ENCODE measurements at regions not wholly inside any gene's neighbourhood (a gene's known extent, or its start where the extent isn't known, plus 50 kb on each side); places are given as distances from the start of the nearest gene placed in this dataset.

DNA sequence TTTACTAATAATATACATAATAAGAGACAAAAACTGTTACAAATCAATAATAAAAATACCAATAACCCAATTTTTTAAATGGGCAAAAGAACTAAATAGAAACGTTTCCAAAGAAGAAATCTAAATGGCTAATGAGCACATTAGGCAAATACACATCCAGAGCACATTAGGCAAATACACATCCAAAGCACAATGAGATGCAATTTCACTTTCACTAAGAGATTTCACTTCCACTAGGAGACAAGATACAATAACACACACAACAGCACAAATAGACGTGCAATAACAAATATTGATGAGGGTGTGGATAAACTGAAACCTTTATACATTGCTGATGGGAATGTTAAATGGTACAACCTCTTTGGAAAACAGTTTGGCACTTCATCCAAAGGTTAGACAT is 250.7 kb downstream of the ARAP2 start (continued):
- TF ChIP-seq JUND (IDR thresholded peaks at IDR 0.05) (no peak), CBX3 (IDR thresholded peaks at IDR 0.05; ENCODE audit: low read depth) (no peak), SIN3A (IDR thresholded peaks at IDR 0.05; ENCODE audit: low read depth) (no peak), EGR1 (IDR thresholded peaks at IDR 0.05; ENCODE audit: low read depth) (no peak), ELF1 (IDR thresholded peaks at IDR 0.05; ENCODE audit: borderline replicate concordance, low read depth) (no peak), ZFX (IDR thresholded peaks at IDR 0.05) (no peak)

DNA sequence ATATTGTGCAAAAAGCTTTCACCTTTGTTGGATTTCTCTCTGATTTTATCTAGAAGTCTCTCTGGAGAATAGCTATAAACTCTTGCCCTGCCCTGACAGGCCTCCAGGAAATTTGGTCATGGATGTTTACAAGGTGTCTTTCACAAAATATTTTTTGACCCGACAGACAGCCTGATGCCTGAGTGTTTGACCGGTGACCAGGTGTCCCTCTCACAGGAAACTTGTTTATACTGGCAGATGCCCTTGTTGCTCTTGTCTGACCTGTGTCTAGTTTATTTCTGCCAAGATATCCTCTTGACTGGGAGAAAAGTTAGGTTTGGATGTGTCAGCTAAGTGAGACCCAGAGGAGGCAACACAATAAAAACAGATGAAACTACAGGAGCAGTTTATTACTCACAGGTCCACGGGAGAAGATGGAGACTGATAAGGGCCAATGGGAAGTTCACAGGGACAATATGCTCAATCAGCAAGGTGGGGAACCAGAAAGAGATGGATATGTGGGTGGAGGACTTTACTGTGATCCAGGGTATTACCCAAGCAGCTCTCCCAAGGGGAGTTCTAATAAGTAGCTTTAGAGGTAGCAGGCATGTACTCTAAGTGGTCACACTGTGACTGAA is 243.3 kb downstream of the ARAP2 start:
- Histone ChIP-seq H3K79me2 (ENCODE audit: insufficient read depth, low read length) (no peaks in the 10 kb centered on the region), H3K9me3 (ENCODE audit: control insufficient read depth in 1 of 2, insufficient read depth in 1 of 2, low read depth in 1 of 2, low read length in 2 of 2) (no peaks in the 10 kb centered on the region), H3K9ac (ENCODE audit: low read length) (no peak overlapping the region), H3K27me3 (ENCODE audit: insufficient read depth, low read length) (no peaks in the 10 kb centered on the region), H3K9me2 (ENCODE audit: insufficient read depth) (no peaks in the 10 kb centered on the region), H3K27ac (ENCODE audit: low read depth, low read length) (no peak overlapping the region), H2AFZ (ENCODE audit: low read depth, low read length, poor library complexity, severe bottlenecking) (no peak overlapping the region), H3K4me2 (ENCODE audit: low read length) (no peak overlapping the region), H4K20me1 (ENCODE audit: insufficient read depth) (no peaks in the 10 kb centered on the region), H3K4me3 (replicated peaks in 1 of 2; ENCODE audit: low read depth in 1 of 2, low read length in 2 of 2) (no peak overlapping the region), H3K36me3 (ENCODE audit: control insufficient read depth in 1 of 2, insufficient read depth in 2 of 2, low read length in 2 of 2) (no peaks in the 10 kb centered on the region), H3K4me1 (ENCODE audit: control insufficient read depth in 1 of 2, insufficient read depth in 2 of 2, low read length in 2 of 2) (peaks cover 0 to 2% of the 10 kb centered on the region in 2 experiments; a peak in 1 of 4 replicates)
- no peak for TF ChIP-seq SP1 (IDR thresholded peaks at IDR 0.05; ENCODE audit: low read depth)
- TF ChIP-seq SIN3A (IDR thresholded peaks at IDR 0.05; ENCODE audit: low read depth): no peak
- TF ChIP-seq ELF1 (IDR thresholded peaks at IDR 0.05; ENCODE audit: borderline replicate concordance, low read depth): no peak
- no peak for TF ChIP-seq TCF7L2 (IDR thresholded peaks at IDR 0.05; ENCODE audit: borderline replicate concordance, extremely low read depth, insufficient read depth, insufficient read length)
- no peak for TF ChIP-seq POLR2A (IDR thresholded peaks at IDR 0.05; ENCODE audit: borderline replicate concordance, extremely low read depth, insufficient read depth, insufficient read length)
- TF ChIP-seq, protein P1, sequence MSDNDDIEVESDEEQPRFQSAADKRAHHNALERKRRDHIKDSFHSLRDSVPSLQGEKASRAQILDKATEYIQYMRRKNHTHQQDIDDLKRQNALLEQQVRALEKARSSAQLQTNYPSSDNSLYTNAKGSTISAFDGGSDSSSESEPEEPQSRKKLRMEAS (IDR thresholded peaks at IDR 0.05): no peak
- TF ChIP-seq ZFX (IDR thresholded peaks at IDR 0.05): no peak
- intact Hi-C loops (cut with micrococcal nuclease): no loop called here
- ChIA-PET CTCF (no interaction called here), POLR2A (no interaction called here), RAD21 (ENCODE audit: low non-redundant PET in 1 of 2, low total read pairs in 2 of 2, uncharacterized antibody in 2 of 2, unreplicated experiment in 2 of 2) (no interaction called here)
- BruUV-seq (replicated peaks): no TSS peak
- ATAC-seq (no peak), DNase-seq (ENCODE audit: low read depth, low spot score) (no peak)

DNA sequence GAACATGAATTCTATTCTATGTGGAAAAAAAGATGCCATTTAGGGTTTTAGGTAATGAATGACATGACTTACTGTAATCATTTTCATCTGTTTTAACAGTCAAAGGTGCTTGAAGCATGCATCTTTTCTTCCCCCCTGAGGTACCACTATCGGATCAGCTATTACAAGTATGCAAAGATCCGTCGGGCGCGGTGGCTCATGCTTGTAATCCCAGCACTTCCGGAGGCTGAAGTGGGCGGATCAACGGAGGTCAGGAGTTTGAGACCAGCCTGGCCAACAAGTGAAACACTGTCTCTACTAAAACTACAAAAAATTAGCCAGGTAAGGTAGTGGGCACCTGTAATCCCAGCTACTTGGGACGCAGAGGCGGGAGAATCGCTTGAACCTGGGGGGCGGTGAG is 241.3 kb downstream of the ARAP2 start:
- no peak overlapping the region for H2AFZ ChIP-seq (ENCODE audit: low read depth, low read length, poor library complexity, severe bottlenecking)
- no TSS peak for BruUV-seq (replicated peaks)
- H3K79me2 ChIP-seq (ENCODE audit: insufficient read depth, low read length): no peaks in the 10 kb centered on the region
- H3K4me1 ChIP-seq (ENCODE audit: control insufficient read depth in 1 of 2, insufficient read depth in 2 of 2, low read length in 2 of 2): peaks cover 0 to 5% of the 10 kb centered on the region in 2 experiments; a peak in 1 of 4 replicates
- no peak for ATAC-seq
- no peak overlapping the region for H3K4me2 ChIP-seq (ENCODE audit: low read length)
- H3K27ac ChIP-seq (ENCODE audit: low read depth, low read length): no peak overlapping the region
- TF ChIP-seq YY1 (IDR thresholded peaks at IDR 0.05; ENCODE audit: extremely low read depth, insufficient replicate concordance, low read depth, low read length): no peak
- H3K9ac ChIP-seq (ENCODE audit: low read length): no peak overlapping the region
- POLR2A ChIA-PET: no interaction called here
- RAD21 ChIA-PET (ENCODE audit: low non-redundant PET in 1 of 2, low total read pairs in 2 of 2, uncharacterized antibody in 2 of 2, unreplicated experiment in 2 of 2): no interaction called here
- DNase-seq (ENCODE audit: low read depth, low spot score): no peak
- CTCF ChIA-PET: no interaction called here
- intact Hi-C loops (cut with micrococcal nuclease): no loop called here
- no peak overlapping the region for H3K4me3 ChIP-seq (replicated peaks in 1 of 2; ENCODE audit: low read depth in 1 of 2, low read length in 2 of 2)
- no peaks in the 10 kb centered on the region for H3K36me3 ChIP-seq (ENCODE audit: control insufficient read depth in 1 of 2, insufficient read depth in 2 of 2, low read length in 2 of 2)
- H3K9me3 ChIP-seq (ENCODE audit: control insufficient read depth in 1 of 2, insufficient read depth in 1 of 2, low read depth in 1 of 2, low read length in 2 of 2): no peaks in the 10 kb centered on the region
- H3K27me3 ChIP-seq (ENCODE audit: insufficient read depth, low read length): no peaks in the 10 kb centered on the region
- no peaks in the 10 kb centered on the region for H3K9me2 ChIP-seq (ENCODE audit: insufficient read depth)
- H4K20me1 ChIP-seq (ENCODE audit: insufficient read depth): no peaks in the 10 kb centered on the region

Measured in HCT116 (cell line).